B cell (primary cell): ENCODE measurements at regions not wholly inside any gene's neighbourhood (a gene's known extent, or its start where the extent isn't known, plus 50 kb on each side); places are given as distances from the start of the nearest gene placed in this dataset.

Source experiments
- EZH2 ChIP-seq: IDR thresholded peaks from 2 replicates; pipeline ENCODE4 v1.6.1; 2012; ENCODE audit warnings: borderline replicate concordance, low read depth, mild to moderate bottlenecking, moderate library complexity, low read length; ENCODE audit not compliant: insufficient read depth, poor library complexity, severe bottlenecking
- TF ChIP-seq, protein P1 (sequence below): fragments of 200-600 bp; IDR thresholded peaks from one replicate; pipeline ENCODE4 v1.8.0; 2022; ENCODE audit warnings: antibody characterized with exemption, mild to moderate bottlenecking

DNA sequence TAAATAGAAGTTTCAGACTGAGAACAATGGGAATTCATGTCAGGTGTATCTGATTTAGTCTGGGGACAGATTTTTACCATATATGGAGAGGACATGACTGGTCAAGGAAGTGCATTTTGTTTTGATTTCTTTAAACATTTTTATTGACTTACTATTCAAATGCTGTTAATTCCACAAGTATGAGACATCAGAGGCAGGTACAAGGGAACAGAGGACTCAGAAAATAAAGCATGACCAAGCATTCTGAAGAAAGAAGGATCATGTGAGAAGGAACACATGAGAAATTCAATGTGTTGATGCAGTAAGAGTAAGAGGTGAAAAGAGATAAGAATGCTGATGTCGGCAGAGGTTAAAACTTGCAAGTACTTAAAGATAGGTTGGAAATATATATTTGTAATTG, 1452.6 kb downstream of the PCDH7 start:
- TF ChIP-seq, protein P1, sequence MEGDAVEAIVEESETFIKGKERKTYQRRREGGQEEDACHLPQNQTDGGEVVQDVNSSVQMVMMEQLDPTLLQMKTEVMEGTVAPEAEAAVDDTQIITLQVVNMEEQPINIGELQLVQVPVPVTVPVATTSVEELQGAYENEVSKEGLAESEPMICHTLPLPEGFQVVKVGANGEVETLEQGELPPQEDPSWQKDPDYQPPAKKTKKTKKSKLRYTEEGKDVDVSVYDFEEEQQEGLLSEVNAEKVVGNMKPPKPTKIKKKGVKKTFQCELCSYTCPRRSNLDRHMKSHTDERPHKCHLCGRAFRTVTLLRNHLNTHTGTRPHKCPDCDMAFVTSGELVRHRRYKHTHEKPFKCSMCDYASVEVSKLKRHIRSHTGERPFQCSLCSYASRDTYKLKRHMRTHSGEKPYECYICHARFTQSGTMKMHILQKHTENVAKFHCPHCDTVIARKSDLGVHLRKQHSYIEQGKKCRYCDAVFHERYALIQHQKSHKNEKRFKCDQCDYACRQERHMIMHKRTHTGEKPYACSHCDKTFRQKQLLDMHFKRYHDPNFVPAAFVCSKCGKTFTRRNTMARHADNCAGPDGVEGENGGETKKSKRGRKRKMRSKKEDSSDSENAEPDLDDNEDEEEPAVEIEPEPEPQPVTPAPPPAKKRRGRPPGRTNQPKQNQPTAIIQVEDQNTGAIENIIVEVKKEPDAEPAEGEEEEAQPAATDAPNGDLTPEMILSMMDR = no peak
- TF ChIP-seq EZH2 = no peak
